ENCODE measurements at regions not wholly inside any gene's neighbourhood (a gene's known extent, or its start where the extent isn't known, plus 50 kb on each side); places are given as distances from the start of the nearest gene placed in this dataset.

DNA sequence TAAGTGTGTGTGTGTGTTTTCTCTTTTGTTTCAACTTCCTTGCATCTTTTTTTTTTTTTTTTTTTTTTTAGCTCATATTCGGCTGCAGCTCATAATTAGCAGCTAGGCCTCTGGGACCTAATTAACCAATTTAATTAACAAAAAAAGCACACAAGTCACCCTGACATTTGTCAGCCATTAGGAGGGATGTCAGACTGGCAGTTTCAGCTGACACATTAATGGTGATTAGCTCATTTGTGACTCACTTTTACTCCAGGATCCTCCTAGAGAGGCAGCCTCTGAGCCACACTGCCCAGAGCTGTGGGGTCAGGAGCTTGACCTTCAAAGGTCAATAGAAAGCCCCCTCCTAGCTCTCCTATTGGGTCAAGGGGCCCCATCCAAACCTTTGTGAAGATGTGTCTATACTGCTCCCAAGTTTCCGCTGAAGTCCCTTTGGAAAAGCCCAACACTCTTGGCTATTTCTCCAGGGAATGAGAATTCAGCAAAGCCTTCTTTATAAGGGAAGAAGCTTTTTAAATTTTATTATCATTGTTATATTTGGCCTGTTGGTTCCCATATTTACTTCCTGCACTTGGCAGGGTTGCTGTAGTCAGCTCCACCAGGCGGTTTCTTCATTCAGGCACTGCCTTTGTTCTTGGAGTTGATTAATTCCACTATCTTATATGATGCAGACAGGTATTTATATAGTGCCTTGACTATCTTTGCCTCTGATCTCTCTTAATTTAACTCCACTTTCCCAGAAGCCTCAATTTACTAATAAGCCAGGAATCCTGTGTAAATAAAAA is 109.5 kb upstream of the HABP2 start:
- TF ChIP-seq, protein P1, sequence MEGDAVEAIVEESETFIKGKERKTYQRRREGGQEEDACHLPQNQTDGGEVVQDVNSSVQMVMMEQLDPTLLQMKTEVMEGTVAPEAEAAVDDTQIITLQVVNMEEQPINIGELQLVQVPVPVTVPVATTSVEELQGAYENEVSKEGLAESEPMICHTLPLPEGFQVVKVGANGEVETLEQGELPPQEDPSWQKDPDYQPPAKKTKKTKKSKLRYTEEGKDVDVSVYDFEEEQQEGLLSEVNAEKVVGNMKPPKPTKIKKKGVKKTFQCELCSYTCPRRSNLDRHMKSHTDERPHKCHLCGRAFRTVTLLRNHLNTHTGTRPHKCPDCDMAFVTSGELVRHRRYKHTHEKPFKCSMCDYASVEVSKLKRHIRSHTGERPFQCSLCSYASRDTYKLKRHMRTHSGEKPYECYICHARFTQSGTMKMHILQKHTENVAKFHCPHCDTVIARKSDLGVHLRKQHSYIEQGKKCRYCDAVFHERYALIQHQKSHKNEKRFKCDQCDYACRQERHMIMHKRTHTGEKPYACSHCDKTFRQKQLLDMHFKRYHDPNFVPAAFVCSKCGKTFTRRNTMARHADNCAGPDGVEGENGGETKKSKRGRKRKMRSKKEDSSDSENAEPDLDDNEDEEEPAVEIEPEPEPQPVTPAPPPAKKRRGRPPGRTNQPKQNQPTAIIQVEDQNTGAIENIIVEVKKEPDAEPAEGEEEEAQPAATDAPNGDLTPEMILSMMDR (conservative IDR thresholded peaks at IDR 0.05; ENCODE audit: low read depth, low read length) = no peak
- TF ChIP-seq EZH2 (IDR thresholded peaks at IDR 0.05; ENCODE audit: borderline replicate concordance, low read depth, low read length, poor library complexity, severe bottlenecking) = no peak
- H3K4me1 ChIP-seq (ENCODE audit: insufficient read depth, low read length, poor library complexity, severe bottlenecking) = no peaks in the 10 kb centered on the region
- H3K27me3 ChIP-seq (replicated peaks; ENCODE audit: insufficient read depth, low read depth, low read length, poor library complexity) = peaks cover 15% of the 10 kb centered on the region
- no peaks in the 10 kb centered on the region for H3K9me3 ChIP-seq (ENCODE audit: low read depth, low read length, poor library complexity, severe bottlenecking)
- ChIA-PET POLR2A (ENCODE audit: low non-redundant PET) (no interaction called here), CTCF (interaction anchor here (0.6 to 1.3 kb wide), 3 partner anchors 10 to 264 kb away, joined by 4 to 9 read pairs (median 5); no protein-coding TSS in a partner anchor)
- no peaks in the 10 kb centered on the region for H3K36me3 ChIP-seq (ENCODE audit: insufficient read depth, low read length, poor library complexity, severe bottlenecking)
- H3K4me3 ChIP-seq (ENCODE audit: low read depth, low read length, poor library complexity, severe bottlenecking) = no peak overlapping the region
- BruUV-seq (replicated peaks) = no TSS peak
- no peak for DNase-seq (ENCODE audit: low spot score)
- no peak overlapping the region for H3K27ac ChIP-seq (ENCODE audit: low read depth, low read length, poor library complexity, severe bottlenecking)
- intact Hi-C loops (cut with micrococcal nuclease; ENCODE audit: unreplicated experiment) = no loop called here

DNA sequence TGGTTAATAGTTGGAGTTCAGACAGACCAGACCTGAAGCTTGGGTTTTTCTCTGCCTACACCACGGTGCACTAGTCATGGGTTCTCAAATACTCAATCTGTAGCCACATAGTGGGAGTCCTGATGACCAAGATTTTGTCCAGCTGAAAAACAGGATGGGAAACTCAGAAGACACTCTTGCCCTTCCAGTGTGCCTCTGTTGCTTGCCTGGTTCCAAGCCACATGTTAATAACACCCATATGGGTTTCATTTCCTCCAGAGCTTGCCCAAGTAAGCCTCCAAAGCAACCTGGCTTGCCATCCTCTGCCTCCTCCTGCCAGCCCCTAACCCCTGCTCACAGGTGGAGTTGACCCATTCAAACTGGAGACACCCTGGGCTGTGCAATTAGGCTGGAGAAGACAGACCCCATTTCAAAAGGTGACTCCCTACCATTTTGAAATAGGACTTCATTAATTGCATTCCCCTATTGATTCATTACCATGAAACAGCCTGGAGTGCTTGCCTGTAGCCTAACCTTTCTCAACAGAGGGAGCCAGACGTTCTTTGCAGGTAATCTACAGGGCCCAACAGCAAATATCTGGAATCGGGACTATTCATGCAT is 108.0 kb upstream of the HABP2 start:
- Histone ChIP-seq H3K9me3 (ENCODE audit: low read depth, low read length, poor library complexity, severe bottlenecking) (no peaks in the 10 kb centered on the region), H3K4me3 (ENCODE audit: low read depth, low read length, poor library complexity, severe bottlenecking) (no peak overlapping the region), H3K36me3 (ENCODE audit: insufficient read depth, low read length, poor library complexity, severe bottlenecking) (no peaks in the 10 kb centered on the region), H3K27ac (ENCODE audit: low read depth, low read length, poor library complexity, severe bottlenecking) (no peak overlapping the region), H3K27me3 (replicated peaks; ENCODE audit: insufficient read depth, low read depth, low read length, poor library complexity) (peaks cover 27% of the 10 kb centered on the region), H3K4me1 (ENCODE audit: insufficient read depth, low read length, poor library complexity, severe bottlenecking) (no peaks in the 10 kb centered on the region)
- TF ChIP-seq, protein P1 (conservative IDR thresholded peaks at IDR 0.05; ENCODE audit: low read depth, low read length) = no peak
- TF ChIP-seq EZH2 (IDR thresholded peaks at IDR 0.05; ENCODE audit: borderline replicate concordance, low read depth, low read length, poor library complexity, severe bottlenecking) = no peak
- ChIA-PET CTCF (no interaction called here), POLR2A (ENCODE audit: low non-redundant PET) (interaction anchor here (0.6 kb wide), 1 partner anchor 20 kb away, joined by 4 read pairs; no protein-coding TSS in a partner anchor)
- no peak for DNase-seq (ENCODE audit: low spot score)
- intact Hi-C loops (cut with micrococcal nuclease; ENCODE audit: unreplicated experiment) = no loop called here
- no TSS peak for BruUV-seq (replicated peaks)

DNA sequence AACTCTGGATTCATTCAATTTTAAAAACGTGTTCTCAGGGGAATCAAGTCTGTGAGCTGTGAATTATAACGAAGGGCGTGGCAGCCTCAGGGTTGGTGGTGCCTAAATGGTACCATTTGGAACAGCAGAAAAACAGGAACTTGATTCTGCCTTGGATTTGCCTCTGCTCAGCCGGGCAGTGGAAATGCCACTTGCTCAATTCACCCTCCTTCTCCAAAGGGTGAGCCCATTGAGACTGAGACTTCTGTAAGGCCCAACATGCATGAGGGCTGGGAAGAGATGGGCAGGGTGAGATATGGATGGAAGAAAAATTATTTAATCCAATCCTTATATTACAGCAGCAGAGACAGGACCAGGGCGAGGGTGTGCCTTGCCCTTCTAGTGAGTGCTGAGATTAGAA is 107.1 kb upstream of the HABP2 start:
- DNase-seq (ENCODE audit: low spot score) = no peak
- no peak overlapping the region for H3K27ac ChIP-seq (ENCODE audit: low read depth, low read length, poor library complexity, severe bottlenecking)

More for the DNA sequence above, 107.1 kb upstream of the HABP2 start:
- no peaks in the 10 kb centered on the region for H3K4me1 ChIP-seq (ENCODE audit: insufficient read depth, low read length, poor library complexity, severe bottlenecking)
- POLR2A ChIA-PET (ENCODE audit: low non-redundant PET) = interaction anchor here (0.6 kb wide), 1 partner anchor 877 kb away, joined by 3 read pairs; no protein-coding TSS in a partner anchor
- no TSS peak for BruUV-seq (replicated peaks)
- no peaks in the 10 kb centered on the region for H3K36me3 ChIP-seq (ENCODE audit: insufficient read depth, low read length, poor library complexity, severe bottlenecking)
- intact Hi-C loops (cut with micrococcal nuclease; ENCODE audit: unreplicated experiment) = no loop called here
- no peak overlapping the region for H3K4me3 ChIP-seq (ENCODE audit: low read depth, low read length, poor library complexity, severe bottlenecking)
- TF ChIP-seq, protein P1 (conservative IDR thresholded peaks at IDR 0.05; ENCODE audit: low read depth, low read length) = no peak
- TF ChIP-seq EZH2 (IDR thresholded peaks at IDR 0.05; ENCODE audit: borderline replicate concordance, low read depth, low read length, poor library complexity, severe bottlenecking) = no peak
- H3K27me3 ChIP-seq (replicated peaks; ENCODE audit: insufficient read depth, low read depth, low read length, poor library complexity) = peaks cover 35% of the 10 kb centered on the region
- CTCF ChIA-PET = no interaction called here
- no peaks in the 10 kb centered on the region for H3K9me3 ChIP-seq (ENCODE audit: low read depth, low read length, poor library complexity, severe bottlenecking)
